ENCODE measurements at regions not wholly inside any gene's neighbourhood (a gene's known extent, or its start where the extent isn't known, plus 50 kb on each side); places are given as distances from the start of the nearest gene placed in this dataset.

DNA sequence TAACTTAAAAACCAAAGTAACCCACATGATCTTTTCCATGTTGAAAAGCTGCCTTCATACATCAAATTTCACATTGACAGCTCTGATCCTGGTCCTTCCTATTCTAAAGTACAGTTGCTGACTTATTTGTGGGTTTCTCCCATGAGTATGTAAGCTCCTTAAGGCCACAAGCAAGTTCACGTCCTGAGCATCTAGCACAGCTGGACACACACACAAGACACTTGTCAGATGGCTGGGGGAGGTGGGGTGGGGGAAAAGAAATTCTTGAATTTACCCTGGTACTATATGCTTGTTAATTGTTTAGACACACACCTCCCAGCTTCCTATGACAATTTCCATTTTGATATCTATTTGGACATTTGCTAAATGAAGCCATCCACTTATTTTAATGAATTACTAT is 162.8 kb downstream of the ZIC5 start:
- Histone ChIP-seq H2BK15ac (ENCODE audit: low read depth, low read length) (no peak overlapping the region), H3T11ph (ENCODE audit: low read length) (no peak overlapping the region), H3K23me2 (ENCODE audit: insufficient read length, low read depth, low read length, poor library complexity, severe bottlenecking) (no peaks in the 10 kb centered on the region), H3K4me1 (ENCODE audit: insufficient read depth, low read length) (peaks cover 4% of the 10 kb centered on the region; the same call in 1 of the 2 replicates), H3K18ac (ENCODE audit: insufficient read length, low read depth, low read length) (no peak overlapping the region), H4K91ac (ENCODE audit: insufficient read length, low read depth, low read length) (no peak overlapping the region), H3K14ac (ENCODE audit: insufficient read depth, low read length) (no peak overlapping the region), H3K9me3 (ENCODE audit: control insufficient read depth, low read depth, low read length) (no peaks in the 10 kb centered on the region), H2AFZ (ENCODE audit: low read length) (no peak overlapping the region), H3K23ac (ENCODE audit: insufficient read length, low read depth, low read length) (no peak overlapping the region), H3K4me2 (ENCODE audit: insufficient read depth, insufficient read length, low read length) (no peak overlapping the region), H3K56ac (ENCODE audit: insufficient read length, low read depth, low read length) (no peak overlapping the region), H3K79me2 (ENCODE audit: insufficient read depth, low read length) (no peaks in the 10 kb centered on the region), H3K79me1 (ENCODE audit: insufficient read depth, low read depth, low read length, poor library complexity, severe bottlenecking) (no peaks in the 10 kb centered on the region), H3K4ac (ENCODE audit: low read depth, low read length) (no peak overlapping the region), H3K27me3 (ENCODE audit: insufficient read depth, low read length) (no peaks in the 10 kb centered on the region), H2BK5ac (ENCODE audit: insufficient read length, low read length) (no peak overlapping the region), H3K9ac (ENCODE audit: extremely low read depth, insufficient read length, low read length) (no peak overlapping the region), H2AK5ac (ENCODE audit: insufficient read length, low read length) (no peak overlapping the region), H2BK120ac (ENCODE audit: low read depth, low read length, poor library complexity, severe bottlenecking) (no peak overlapping the region), H2BK12ac (ENCODE audit: insufficient read length, low read depth, low read length) (no peak overlapping the region), H4K8ac (replicated peaks; ENCODE audit: insufficient read length, low read depth, low read length) (no peak overlapping the region), H4K5ac (ENCODE audit: insufficient read length, low read depth, low read length) (no peak overlapping the region), H4K20me1 (ENCODE audit: control insufficient read depth, insufficient read depth, insufficient read length) (no peaks in the 10 kb centered on the region), H2BK20ac (ENCODE audit: low read depth, low read length, poor library complexity, severe bottlenecking) (no peak overlapping the region), H3K27ac (ENCODE audit: insufficient read length, low read depth, low read length) (no peak overlapping the region)
- no peak overlapping the region for H3K4me3 Mint-ChIP-seq
- peaks cover 40% of the 10 kb centered on the region in 2 experiments for H3K4me1 Mint-ChIP-seq
- H3K27ac Mint-ChIP-seq = no peak overlapping the region
- no peak for TF ChIP-seq CTCF (conservative IDR thresholded peaks at IDR 0.05)
- no peaks in the 10 kb centered on the region for H3K36me3 Mint-ChIP-seq (ENCODE audit: insufficient read depth in 1 of 3, low read depth in 3 of 3)
- H3K9me3 Mint-ChIP-seq = no peaks in the 10 kb centered on the region
- no CpG with 5 or more reads among the region's 1 CpG for WGBS (ENCODE audit: extremely low coverage, insufficient read length, low lambda C conversion rate)
- H3K27me3 Mint-ChIP-seq (ENCODE audit: low read depth) = no peaks in the 10 kb centered on the region
- no peak for DNase-seq

Data from H9 (cell line).